HEK293 (cell line): ENCODE measurements at regions not wholly inside any gene's neighbourhood (a gene's known extent, or its start where the extent isn't known, plus 50 kb on each side); places are given as distances from the start of the nearest gene placed in this dataset.

Source experiments
- GLIS2 ChIP-seq: fragments of 450-650 bp; formaldehyde crosslinking; IDR thresholded peaks from 2 replicates; pipeline ENCODE4 v1.5.1; 2016; ENCODE audit warnings: missing biosample characterization, missing genetic modification characterization
- HOXA7 ChIP-seq: sonication (generic); formaldehyde crosslinking; IDR thresholded peaks from 2 replicates; pipeline ENCODE4 v1.8.1; 2022; ENCODE audit warnings: missing genetic modification reagents, borderline replicate concordance
- MZF1 ChIP-seq: fragments of 450-650 bp; formaldehyde crosslinking; IDR thresholded peaks from 2 replicates; pipeline ENCODE4 v1.5.1; 2017; ENCODE audit warnings: missing biosample characterization, missing genetic modification characterization, borderline replicate concordance
- YY1 ChIP-seq: fragments of 450-650 bp; formaldehyde crosslinking; IDR thresholded peaks from 2 replicates; pipeline ENCODE4 v1.5.1; 2018; ENCODE audit warnings: missing biosample characterization, missing genetic modification characterization
- ZNF140 ChIP-seq: fragments of 450-650 bp; formaldehyde crosslinking; IDR thresholded peaks from 2 replicates; pipeline ENCODE4 v1.5.1; 2016; ENCODE audit warnings: missing biosample characterization, missing genetic modification characterization
- ZNF155 ChIP-seq: fragments of 450-650 bp; formaldehyde crosslinking; IDR thresholded peaks from 2 replicates; pipeline ENCODE4 v1.5.1; 2016; ENCODE audit warnings: missing biosample characterization, missing genetic modification characterization
- ZNF350 ChIP-seq: fragments of 450-650 bp; formaldehyde crosslinking; IDR thresholded peaks from 2 replicates; pipeline ENCODE4 v1.5.0; 2017; ENCODE audit warnings: missing biosample characterization, mild to moderate bottlenecking, missing genetic modification characterization
- ZNF571 ChIP-seq: fragments of 450-650 bp; formaldehyde crosslinking; IDR thresholded peaks from 2 replicates; pipeline ENCODE4 v1.5.0; 2017; ENCODE audit warnings: missing biosample characterization, missing genetic modification characterization
- ZNF610 ChIP-seq: fragments of 450-650 bp; formaldehyde crosslinking; IDR thresholded peaks from 2 replicates; pipeline ENCODE4 v1.5.1; 2016; ENCODE audit warnings: missing biosample characterization, missing genetic modification characterization, borderline replicate concordance
- ZSCAN30 ChIP-seq: fragments of 450-650 bp; IDR thresholded peaks from 2 replicates; pipeline ENCODE4 v1.5.1; 2018; ENCODE audit warnings: missing biosample characterization, mild to moderate bottlenecking, missing genetic modification characterization, moderate library complexity
- TF ChIP-seq, protein P1 (sequence below): fragments of 450-650 bp; formaldehyde crosslinking; IDR thresholded peaks from 2 replicates; pipeline ENCODE4 v1.5.1; 2016; ENCODE audit warnings: missing biosample characterization, missing genetic modification characterization
- TF ChIP-seq, protein P2 (sequence below): fragments of 450-650 bp; formaldehyde crosslinking; IDR thresholded peaks from 2 replicates; pipeline ENCODE4 v1.5.1; 2016; ENCODE audit warnings: missing biosample characterization, missing genetic modification characterization
- TF ChIP-seq, protein P3 (sequence below): fragments of 450-650 bp; formaldehyde crosslinking; IDR thresholded peaks from 2 replicates; pipeline ENCODE4 v1.5.1; 2017; ENCODE audit warnings: missing biosample characterization, missing genetic modification characterization
- TF ChIP-seq, protein P4 (sequence below): fragments of 450-650 bp; formaldehyde crosslinking; IDR thresholded peaks from 2 replicates; pipeline ENCODE4 v1.5.1; 2016; ENCODE audit warnings: missing biosample characterization, missing genetic modification characterization

DNA sequence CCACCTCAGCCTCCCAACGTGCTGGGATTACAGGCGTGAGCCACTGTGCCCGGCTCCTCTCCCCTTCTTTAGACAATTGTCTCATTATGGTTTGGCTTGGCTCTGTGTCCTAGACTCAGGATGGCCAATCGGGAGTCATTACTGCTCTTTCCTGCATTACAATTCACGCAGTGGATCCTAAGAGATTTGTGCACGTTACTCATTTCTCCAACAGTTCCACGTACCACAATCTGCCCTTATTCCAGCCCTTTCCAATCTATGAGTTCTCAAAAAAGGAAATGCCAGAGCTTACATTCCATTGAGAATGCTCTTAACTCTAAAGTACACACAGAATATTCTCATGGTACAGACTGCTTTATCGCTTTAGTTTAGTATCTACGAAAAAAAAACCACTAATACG lies 357.0 kb downstream of the GPATCH2 start:
- TF ChIP-seq, protein P1, sequence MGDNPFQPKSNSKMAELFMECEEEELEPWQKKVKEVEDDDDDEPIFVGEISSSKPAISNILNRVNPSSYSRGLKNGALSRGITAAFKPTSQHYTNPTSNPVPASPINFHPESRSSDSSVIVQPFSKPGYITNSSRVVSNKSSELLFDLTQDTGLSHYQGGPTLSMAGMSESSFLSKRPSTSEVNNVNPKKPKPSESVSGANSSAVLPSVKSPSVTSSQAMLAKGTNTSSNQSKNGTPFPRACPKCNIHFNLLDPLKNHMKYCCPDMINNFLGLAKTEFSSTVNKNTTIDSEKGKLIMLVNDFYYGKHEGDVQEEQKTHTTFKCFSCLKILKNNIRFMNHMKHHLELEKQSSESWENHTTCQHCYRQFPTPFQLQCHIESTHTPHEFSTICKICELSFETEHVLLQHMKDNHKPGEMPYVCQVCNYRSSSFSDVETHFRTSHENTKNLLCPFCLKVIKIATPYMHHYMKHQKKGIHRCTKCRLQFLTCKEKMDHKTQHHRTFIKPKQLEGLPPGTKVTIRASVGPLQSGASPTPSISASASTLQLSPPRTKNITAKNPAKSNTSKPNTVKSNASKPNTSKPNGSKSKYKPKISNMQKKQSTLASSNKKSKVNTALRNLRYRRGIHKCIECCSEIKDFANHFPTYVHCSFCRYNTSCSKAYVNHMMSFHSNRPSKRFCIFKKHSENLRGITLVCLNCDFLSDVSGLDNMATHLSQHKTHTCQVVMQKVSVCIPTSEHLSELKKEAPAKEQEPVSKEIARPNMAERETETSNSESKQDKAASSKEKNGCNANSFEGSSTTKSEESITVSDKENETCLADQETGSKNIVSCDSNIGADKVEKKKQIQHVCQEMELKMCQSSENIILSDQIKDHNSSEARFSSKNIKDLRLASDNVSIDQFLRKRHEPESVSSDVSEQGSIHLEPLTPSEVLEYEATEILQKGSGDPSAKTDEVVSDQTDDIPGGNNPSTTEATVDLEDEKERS (tag by site-specific recombination) = no peak
- TF ChIP-seq YY1 (tag by site-specific recombination) (no peak), GLIS2 (tag by site-specific recombination) (no peak), ZNF155 (tag by site-specific recombination) (no peak), ZNF350 (no peak), ZNF140 (tag by site-specific recombination) (no peak), HOXA7 (no peak), ZNF610 (tag by site-specific recombination) (no peak), MZF1 (tag by site-specific recombination) (no peak), ZSCAN30 (tag by site-specific recombination) (no peak), ZNF571 (no peak)
- TF ChIP-seq, protein P2, sequence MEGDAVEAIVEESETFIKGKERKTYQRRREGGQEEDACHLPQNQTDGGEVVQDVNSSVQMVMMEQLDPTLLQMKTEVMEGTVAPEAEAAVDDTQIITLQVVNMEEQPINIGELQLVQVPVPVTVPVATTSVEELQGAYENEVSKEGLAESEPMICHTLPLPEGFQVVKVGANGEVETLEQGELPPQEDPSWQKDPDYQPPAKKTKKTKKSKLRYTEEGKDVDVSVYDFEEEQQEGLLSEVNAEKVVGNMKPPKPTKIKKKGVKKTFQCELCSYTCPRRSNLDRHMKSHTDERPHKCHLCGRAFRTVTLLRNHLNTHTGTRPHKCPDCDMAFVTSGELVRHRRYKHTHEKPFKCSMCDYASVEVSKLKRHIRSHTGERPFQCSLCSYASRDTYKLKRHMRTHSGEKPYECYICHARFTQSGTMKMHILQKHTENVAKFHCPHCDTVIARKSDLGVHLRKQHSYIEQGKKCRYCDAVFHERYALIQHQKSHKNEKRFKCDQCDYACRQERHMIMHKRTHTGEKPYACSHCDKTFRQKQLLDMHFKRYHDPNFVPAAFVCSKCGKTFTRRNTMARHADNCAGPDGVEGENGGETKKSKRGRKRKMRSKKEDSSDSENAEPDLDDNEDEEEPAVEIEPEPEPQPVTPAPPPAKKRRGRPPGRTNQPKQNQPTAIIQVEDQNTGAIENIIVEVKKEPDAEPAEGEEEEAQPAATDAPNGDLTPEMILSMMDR (tag by site-specific recombination) = no peak
- TF ChIP-seq, protein P3, sequence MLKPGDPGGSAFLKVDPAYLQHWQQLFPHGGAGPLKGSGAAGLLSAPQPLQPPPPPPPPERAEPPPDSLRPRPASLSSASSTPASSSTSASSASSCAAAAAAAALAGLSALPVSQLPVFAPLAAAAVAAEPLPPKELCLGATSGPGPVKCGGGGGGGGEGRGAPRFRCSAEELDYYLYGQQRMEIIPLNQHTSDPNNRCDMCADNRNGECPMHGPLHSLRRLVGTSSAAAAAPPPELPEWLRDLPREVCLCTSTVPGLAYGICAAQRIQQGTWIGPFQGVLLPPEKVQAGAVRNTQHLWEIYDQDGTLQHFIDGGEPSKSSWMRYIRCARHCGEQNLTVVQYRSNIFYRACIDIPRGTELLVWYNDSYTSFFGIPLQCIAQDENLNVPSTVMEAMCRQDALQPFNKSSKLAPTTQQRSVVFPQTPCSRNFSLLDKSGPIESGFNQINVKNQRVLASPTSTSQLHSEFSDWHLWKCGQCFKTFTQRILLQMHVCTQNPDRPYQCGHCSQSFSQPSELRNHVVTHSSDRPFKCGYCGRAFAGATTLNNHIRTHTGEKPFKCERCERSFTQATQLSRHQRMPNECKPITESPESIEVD (tag by site-specific recombination) = no peak
- TF ChIP-seq, protein P4, sequence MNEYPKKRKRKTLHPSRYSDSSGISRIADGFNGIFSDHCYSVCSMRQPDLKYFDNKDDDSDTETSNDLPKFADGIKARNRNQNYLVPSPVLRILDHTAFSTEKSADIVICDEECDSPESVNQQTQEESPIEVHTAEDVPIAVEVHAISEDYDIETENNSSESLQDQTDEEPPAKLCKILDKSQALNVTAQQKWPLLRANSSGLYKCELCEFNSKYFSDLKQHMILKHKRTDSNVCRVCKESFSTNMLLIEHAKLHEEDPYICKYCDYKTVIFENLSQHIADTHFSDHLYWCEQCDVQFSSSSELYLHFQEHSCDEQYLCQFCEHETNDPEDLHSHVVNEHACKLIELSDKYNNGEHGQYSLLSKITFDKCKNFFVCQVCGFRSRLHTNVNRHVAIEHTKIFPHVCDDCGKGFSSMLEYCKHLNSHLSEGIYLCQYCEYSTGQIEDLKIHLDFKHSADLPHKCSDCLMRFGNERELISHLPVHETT (tag by site-specific recombination) = no peak
